ENCODE measurements at regions not wholly inside any gene's neighbourhood (a gene's known extent, or its start where the extent isn't known, plus 50 kb on each side); places are given as distances from the start of the nearest gene placed in this dataset.

- no peak overlapping the region for H3K4me3 ChIP-seq (ENCODE audit: low read depth, low read length)
- ChIA-PET POLR2A (no interaction called here), CTCF (no interaction called here)
- DNase-seq (ENCODE audit: low read depth, low spot score) = no peak
- TF ChIP-seq CTCF (IDR thresholded peaks at IDR 0.05; ENCODE audit: insufficient read depth, low read length, missing control alignments) = no peak
Observed at GRCh38 chr6:66336176-66336575, 629.1 kb upstream of the EYS start.

GRCh38 chr6:66328200-66328599 is 621.2 kb upstream of the EYS start:
- TF ChIP-seq CTCF (IDR thresholded peaks at IDR 0.05; ENCODE audit: insufficient read depth, low read length, missing control alignments) = no peak
- H3K4me3 ChIP-seq (ENCODE audit: low read depth, low read length) = no peak overlapping the region
- CTCF ChIA-PET = no interaction called here
- DNase-seq (ENCODE audit: low read depth, low spot score) = no peak
- POLR2A ChIA-PET = no interaction called here

GRCh38 chr6:66326228-66326627 is 619.2 kb upstream of the EYS start:
- no peak for TF ChIP-seq CTCF (IDR thresholded peaks at IDR 0.05; ENCODE audit: insufficient read depth, low read length, missing control alignments)
- ChIA-PET POLR2A (no interaction called here), CTCF (no interaction called here)
- no peak for DNase-seq (ENCODE audit: low read depth, low spot score)
- no peak overlapping the region for H3K4me3 ChIP-seq (ENCODE audit: low read depth, low read length)

GRCh38 chr6:66321017-66321416 is 614.0 kb upstream of the EYS start:
- ChIA-PET POLR2A (no interaction called here), CTCF (no interaction called here)
- no peak for DNase-seq (ENCODE audit: low read depth, low spot score)
- TF ChIP-seq CTCF (IDR thresholded peaks at IDR 0.05; ENCODE audit: insufficient read depth, low read length, missing control alignments) = no peak
- no peak overlapping the region for H3K4me3 ChIP-seq (ENCODE audit: low read depth, low read length)

DNA sequence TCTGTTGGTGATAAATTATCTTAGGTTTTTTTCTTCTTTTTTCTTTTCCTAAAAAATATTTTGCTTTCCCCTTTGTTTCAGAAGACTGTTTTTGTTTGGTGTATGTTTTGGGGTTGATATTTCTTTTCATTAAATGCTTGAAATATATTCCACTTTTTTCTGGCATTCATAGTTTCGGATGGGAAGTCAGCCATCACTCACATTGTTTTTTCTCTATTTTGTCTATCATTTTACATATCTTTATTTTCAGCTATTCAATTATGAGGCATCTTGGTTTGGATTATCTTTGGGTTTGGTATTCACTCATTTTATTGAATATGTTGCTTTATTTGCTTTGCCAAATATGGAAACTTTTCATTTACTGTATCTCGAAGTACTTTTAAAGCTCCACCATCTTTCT is 600.5 kb upstream of the EYS start:
- ChIA-PET POLR2A (no interaction called here), CTCF (no interaction called here)
- DNase-seq (ENCODE audit: low read depth, low spot score) = no peak
- TF ChIP-seq CTCF (IDR thresholded peaks at IDR 0.05; ENCODE audit: insufficient read depth, low read length, missing control alignments) = no peak
- H3K4me3 ChIP-seq (ENCODE audit: low read depth, low read length) = no peak overlapping the region

- no peak overlapping the region for H3K4me3 ChIP-seq (ENCODE audit: low read depth, low read length)
- CTCF ChIA-PET = no interaction called here
- POLR2A ChIA-PET = no interaction called here
- DNase-seq (ENCODE audit: low read depth, low spot score) = no peak
- no peak for TF ChIP-seq CTCF (IDR thresholded peaks at IDR 0.05; ENCODE audit: insufficient read depth, low read length, missing control alignments)
Observed at GRCh38 chr6:66291905-66292304, 584.9 kb upstream of the EYS start.

Data from AG04449 (cell line).